ENCODE measurements at regions not wholly inside any gene's neighbourhood (a gene's known extent, or its start where the extent isn't known, plus 50 kb on each side); places are given as distances from the start of the nearest gene placed in this dataset.
"Not testable (repeated sequence)": the region's sequence is repeated elsewhere in the genome, so short reads cannot be mapped to it uniquely, and the experiment has no call there.

DNA sequence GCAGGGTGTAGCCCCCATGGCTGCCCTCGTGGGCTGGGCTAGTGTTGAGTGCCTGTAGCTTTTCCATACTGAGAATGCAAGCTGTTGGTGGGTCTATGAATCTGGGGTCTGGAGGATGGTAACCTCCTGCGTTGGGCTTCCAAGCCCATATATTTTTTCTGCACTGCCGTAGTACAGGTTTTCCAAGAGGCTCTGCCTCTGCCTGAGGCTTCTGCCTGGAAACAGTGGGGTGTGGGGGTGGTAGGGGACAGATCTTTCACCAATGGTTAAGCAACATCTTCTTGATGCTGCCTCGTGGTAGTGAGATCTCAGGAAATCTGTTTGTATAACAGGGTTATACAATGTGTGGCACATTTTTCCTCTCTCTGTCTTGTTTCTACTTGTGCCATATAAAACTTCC lies 189.0 kb upstream of the ZNF519 start:
- 64 to 73% methylated on average over 4 of the region's 4 CpGs for WGBS, 2 donors
- not testable (repeated sequence) for H3K36me3 ChIP-seq; H3K4me3 ChIP-seq; DNase-seq (ENCODE audit: low spot score in 2 of 2); H3K27ac ChIP-seq; H3K4me1 ChIP-seq; H3K27me3 ChIP-seq; H3K9me3 ChIP-seq

DNA sequence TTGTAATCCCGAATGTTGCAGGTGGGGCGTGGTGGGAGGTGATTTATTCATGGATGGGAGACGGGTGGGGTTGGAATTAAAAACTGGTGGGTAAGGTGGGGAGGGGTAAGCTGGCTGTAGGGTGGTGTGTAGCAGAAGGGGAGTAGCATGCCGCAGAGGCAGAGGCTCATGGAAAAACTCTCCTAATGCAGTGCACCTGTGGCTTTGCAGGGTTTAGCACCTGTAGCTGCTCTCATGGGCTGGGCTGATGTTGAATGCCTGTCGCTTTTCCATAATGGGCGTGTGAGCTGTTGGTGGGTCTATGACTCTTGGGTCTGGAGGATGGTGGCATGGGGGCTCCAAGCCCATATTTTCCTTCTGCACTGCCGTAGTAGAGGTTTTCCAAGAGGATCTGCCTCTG lies 169.0 kb upstream of the ZNF519 start:
- not testable (repeated sequence) for H3K4me1 ChIP-seq; DNase-seq (ENCODE audit: low spot score in 2 of 2); H3K36me3 ChIP-seq; H3K4me3 ChIP-seq; H3K9me3 ChIP-seq; H3K27ac ChIP-seq; H3K27me3 ChIP-seq
- WGBS, 2 donors: 79 to 89% methylated on average over 7 of the region's 7 CpGs

DNA sequence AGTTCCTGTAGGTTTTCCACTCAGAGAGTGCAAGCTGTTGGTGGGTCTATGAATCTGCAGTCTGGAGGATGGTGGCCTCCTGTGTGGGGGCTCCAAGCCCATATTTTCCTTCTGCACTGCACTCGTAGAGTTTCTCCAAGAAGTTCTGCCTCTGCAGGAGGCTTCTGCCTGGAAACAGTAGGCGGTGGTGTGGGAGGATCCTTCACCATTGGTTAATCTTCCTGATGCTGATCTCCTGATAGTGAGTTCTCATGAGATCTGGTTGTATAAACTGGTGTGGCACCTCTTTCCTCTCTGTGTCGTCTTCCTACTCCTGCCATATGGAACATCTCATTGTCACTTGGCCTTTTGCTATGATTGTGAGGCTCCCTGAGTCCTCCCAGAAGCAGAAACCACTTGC lies 162.8 kb upstream of the ZNF519 start:
- 38 to 64% methylated on average over 1 to 3 of the region's 3 CpGs for WGBS, 2 donors
- DNase-seq (ENCODE audit: low spot score in 2 of 2); H3K27ac ChIP-seq: not testable (repeated sequence)

DNA sequence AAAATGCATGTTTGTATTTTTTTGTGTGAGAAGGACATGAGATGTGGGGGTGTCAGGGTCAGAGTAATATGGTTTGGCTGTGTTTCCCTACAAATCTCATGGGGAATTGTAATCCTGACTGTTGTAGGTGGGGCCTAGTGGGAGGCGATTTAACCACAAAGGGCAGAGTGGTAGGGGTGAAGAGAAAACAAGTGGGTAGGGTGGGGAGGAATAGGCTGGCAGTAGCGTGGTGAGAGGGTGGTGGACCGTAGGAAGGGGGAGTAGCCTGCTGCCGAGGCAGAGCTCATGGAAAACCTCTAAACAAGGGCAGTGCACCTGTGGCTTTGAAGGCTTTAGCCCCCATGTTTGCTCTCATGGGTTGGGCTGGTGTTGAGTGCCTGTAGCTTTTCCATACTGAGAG lies 152.8 kb upstream of the ZNF519 start:
- Histone ChIP-seq H3K27me3 (no peaks in the 10 kb centered on the region), H3K36me3 (no peaks in the 10 kb centered on the region), H3K4me1 (no peaks in the 10 kb centered on the region), H3K9me3 (no peaks in the 10 kb centered on the region), H3K27ac (no peak overlapping the region), H3K4me3 (no peak overlapping the region)
- no peak for DNase-seq (ENCODE audit: low spot score in 2 of 2)
- no peak for TF ChIP-seq POLR2A (IDR thresholded peaks at IDR 0.05)
- TF ChIP-seq, protein P1, sequence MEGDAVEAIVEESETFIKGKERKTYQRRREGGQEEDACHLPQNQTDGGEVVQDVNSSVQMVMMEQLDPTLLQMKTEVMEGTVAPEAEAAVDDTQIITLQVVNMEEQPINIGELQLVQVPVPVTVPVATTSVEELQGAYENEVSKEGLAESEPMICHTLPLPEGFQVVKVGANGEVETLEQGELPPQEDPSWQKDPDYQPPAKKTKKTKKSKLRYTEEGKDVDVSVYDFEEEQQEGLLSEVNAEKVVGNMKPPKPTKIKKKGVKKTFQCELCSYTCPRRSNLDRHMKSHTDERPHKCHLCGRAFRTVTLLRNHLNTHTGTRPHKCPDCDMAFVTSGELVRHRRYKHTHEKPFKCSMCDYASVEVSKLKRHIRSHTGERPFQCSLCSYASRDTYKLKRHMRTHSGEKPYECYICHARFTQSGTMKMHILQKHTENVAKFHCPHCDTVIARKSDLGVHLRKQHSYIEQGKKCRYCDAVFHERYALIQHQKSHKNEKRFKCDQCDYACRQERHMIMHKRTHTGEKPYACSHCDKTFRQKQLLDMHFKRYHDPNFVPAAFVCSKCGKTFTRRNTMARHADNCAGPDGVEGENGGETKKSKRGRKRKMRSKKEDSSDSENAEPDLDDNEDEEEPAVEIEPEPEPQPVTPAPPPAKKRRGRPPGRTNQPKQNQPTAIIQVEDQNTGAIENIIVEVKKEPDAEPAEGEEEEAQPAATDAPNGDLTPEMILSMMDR (IDR thresholded peaks at IDR 0.05): no peak
- TF ChIP-seq EP300 (IDR thresholded peaks at IDR 0.05): no peak
- WGBS, 2 donors: 65 to 67% methylated on average over 4 of the region's 4 CpGs

More for the DNA sequence above, 162.8 kb upstream of the ZNF519 start:
- not testable (repeated sequence) for H3K36me3 ChIP-seq, H3K27me3 ChIP-seq, H3K9me3 ChIP-seq, H3K4me1 ChIP-seq, H3K4me3 ChIP-seq

DNA sequence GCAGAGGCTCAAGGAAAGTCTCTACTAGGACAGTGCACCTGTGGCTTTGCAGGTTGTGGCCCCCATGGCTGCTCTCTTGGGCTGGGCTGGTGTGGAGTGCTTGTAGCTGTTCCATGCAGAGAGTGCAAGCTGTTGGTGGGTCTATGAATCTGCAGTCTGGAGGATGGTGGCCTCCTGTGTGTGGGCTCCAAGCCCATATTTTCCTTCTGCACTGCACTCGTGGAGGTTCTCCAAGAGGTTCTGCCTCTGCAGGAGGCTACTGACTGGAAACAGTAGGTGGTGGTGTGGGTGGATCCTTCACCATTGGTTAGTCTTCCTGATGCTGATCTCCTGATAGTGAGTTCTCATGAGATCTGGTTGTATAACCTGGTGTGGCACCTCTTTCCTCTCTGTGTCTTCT lies 143.2 kb upstream of the ZNF519 start:
- H3K4me1 ChIP-seq; H3K9me3 ChIP-seq; DNase-seq (ENCODE audit: low spot score in 2 of 2); H3K27me3 ChIP-seq; H3K27ac ChIP-seq; H3K36me3 ChIP-seq; H3K4me3 ChIP-seq: not testable (repeated sequence)
- WGBS, 2 donors: 53 to 88% methylated on average over 1 of the region's 1 CpG

DNA sequence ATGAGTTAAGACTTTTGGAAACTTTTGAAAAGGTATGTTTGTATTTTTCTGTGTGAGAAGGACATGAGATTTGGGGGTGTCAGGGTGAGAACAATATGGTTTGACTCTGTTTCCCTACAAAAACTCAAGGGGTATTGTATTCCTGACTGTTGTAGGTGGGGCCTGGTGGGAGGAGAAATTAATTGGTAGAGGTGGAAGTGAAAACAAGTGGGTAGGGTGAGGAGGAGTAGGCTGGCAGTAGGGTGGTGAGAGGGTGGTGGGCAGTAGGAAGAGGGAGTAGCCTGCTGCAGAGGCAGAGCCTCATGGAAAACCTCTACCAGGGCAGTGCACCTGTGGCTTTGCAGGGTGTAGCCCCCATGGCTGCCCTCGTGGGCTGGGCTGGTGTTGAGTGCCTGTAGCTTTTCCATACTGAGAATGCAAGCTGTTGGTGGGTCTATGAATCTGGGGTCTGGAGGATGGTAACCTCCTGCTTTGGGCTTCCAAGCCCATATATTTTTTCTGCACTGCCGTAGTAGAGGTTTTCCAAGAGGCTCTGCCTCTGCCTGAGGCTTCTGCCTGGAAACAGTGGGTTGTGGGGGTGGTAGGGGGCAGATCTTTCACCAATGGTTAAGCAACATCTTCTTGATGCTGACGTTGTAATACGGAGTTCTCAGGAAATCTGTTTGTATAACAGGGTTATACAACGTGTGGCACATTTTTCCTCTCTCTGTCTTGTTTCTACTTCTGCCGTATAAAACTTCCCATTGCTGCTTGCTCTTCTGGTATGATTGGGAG lies 133.6 kb upstream of the ZNF519 start:
- H3K9me3 ChIP-seq; H3K4me3 ChIP-seq; H3K27me3 ChIP-seq; DNase-seq (ENCODE audit: low spot score in 2 of 2); H3K4me1 ChIP-seq; H3K27ac ChIP-seq; H3K36me3 ChIP-seq: not testable (repeated sequence)
- 67 to 69% methylated on average over 6 of the region's 6 CpGs for WGBS, 2 donors

DNA sequence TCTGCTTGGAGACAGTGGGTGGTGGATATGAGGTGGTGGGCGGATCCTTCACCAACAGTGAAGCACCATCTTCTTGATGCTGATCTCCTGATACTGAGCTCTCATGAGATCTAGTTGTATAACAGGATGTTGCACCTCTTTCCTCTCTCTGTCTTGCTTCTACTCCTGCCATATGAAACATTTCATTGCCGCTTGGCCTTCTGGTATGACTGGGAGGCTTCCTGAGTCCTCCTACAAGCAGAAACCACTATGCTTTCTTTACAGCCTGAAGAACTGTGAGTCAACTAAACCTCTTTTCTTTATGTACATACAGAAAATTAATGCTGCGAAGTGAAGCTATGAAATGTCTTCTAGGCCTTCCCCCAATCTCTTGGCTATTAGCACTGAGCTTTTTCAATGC lies 130.6 kb upstream of the ZNF519 start:
- H3K9me3 ChIP-seq; H3K36me3 ChIP-seq; H3K4me3 ChIP-seq; H3K27ac ChIP-seq; H3K4me1 ChIP-seq; H3K27me3 ChIP-seq; DNase-seq (ENCODE audit: low spot score in 2 of 2): not testable (repeated sequence)
- 83 to 96% methylated on average over 3 of the region's 3 CpGs for WGBS, 2 donors

DNA sequence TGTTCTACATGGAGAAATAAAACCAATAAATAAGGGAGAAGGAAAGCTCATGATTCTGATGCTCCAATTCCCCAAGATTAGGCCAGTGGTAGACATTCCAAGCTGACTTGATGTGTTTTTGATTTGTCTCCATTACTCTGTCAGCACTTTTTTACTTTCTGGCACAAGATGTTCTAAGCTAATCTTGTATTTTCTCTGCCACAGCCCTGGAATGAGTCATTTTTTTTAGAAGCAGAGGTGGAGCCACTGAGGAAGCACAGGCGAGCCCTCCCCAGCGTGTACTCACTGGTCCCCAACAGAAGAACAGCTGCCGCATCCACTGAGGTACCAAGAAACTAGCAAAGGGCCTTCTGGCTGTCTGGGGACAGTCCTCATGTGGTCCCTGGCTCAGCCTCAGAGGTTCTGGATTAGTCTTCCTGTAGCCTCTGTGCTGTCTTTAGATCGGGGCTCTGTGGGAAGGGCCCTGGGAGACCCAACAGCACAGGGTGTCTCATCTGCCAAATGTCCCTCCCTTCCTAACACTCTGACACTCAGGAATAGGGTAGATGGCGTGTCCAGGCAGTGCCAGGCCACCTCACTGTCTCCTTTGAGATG lies 117.9 kb upstream of the ZNF519 start:
- H3K27me3 ChIP-seq; H3K4me1 ChIP-seq; DNase-seq (ENCODE audit: low spot score in 2 of 2); H3K9me3 ChIP-seq; H3K4me3 ChIP-seq; H3K27ac ChIP-seq; H3K36me3 ChIP-seq: not testable (repeated sequence)
- 65 to 80% methylated on average over 4 to 5 of the region's 5 CpGs for WGBS, 2 donors

DNA sequence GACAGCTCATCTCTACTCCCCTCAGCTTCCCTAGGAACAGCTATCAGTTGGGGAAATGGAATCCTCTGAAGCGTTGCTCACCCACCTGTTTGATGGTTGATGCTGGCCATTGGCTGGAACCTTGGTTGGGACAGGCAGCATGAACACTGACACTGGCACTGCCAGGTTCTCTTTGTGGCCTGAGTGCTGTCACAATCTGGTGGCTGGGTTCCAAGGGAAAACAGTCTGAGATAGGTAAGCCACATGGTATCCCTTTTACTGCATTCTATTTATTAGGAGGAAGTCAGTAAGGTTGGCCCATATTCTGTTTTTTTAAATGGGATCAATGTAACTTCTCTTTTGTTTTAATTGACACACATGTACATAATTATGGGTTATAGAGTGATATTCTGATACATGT lies 107.0 kb upstream of the ZNF519 start:
- H3K27ac ChIP-seq; H3K27me3 ChIP-seq; H3K4me1 ChIP-seq; H3K9me3 ChIP-seq; DNase-seq (ENCODE audit: low spot score in 2 of 2); H3K4me3 ChIP-seq; H3K36me3 ChIP-seq: not testable (repeated sequence)
- 77 to 87% methylated on average over 1 of the region's 1 CpG for WGBS, 2 donors

DNA sequence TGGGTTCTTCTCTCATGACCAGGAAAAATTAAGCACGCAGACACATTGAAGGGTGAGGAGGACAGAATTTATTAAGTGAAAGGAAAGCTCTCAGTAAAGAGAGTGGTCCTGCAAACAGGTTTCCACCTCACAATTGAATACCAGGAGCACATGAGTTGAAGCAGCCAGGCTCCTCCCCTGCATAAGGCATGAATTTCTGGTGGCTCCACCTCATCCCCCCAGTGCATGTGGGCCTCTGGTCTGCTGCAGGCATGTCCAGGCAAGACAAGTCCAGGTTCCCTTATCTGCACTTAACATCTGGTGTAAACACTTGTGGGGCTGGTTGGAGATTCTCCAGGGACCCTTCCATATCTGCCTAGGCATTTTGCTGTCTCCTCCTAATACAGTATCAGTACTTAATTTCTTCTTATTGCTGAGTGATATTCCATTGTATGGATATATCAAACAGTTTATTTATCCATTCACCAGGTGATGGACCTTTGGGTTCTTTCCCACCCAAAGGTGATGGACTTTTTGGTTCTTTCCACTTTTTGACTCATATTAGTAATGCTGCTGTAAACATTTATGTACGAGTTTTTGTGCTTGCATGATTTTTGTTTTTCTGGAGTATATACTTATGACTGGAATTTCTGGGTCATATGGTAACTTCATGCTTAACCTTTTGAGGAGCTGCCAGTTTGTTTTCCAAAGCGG lies 104.3 kb upstream of the ZNF519 start:
- H3K9me3 ChIP-seq; H3K36me3 ChIP-seq; H3K4me3 ChIP-seq; H3K27ac ChIP-seq; H3K27me3 ChIP-seq; H3K4me1 ChIP-seq; DNase-seq (ENCODE audit: low spot score in 2 of 2): not testable (repeated sequence)
- WGBS, 2 donors: 81 to 86% methylated on average over 2 to 3 of the region's 3 CpGs

DNA sequence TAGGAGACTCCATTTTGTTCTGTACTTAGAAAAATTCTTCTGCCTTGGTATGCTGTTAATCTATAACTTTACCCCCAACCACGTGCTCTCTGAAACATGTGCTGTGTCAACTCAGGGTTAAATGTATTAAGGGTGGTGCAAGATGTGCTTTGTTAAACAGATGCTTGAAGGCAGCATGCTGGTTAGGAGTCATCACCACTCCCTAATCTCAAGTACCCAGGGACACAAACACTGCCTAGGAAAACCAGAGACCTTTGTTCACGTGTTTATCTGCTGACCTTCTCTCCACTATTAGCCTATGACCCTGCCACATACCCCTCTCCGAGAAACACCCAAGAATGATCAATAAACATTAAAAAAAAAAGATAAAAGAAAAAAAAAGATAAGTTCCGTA lies 93.0 kb upstream of the ZNF519 start:
- not testable (repeated sequence) for H3K4me3 ChIP-seq; H3K4me1 ChIP-seq; H3K27me3 ChIP-seq; DNase-seq (ENCODE audit: low spot score in 2 of 2); H3K36me3 ChIP-seq; H3K27ac ChIP-seq
- WGBS, 2 donors: 64 to 71% methylated on average over 4 of the region's 4 CpGs
- peaks cover 0 to 19% (median 0%) of the 10 kb centered on the region in 4 donors for H3K9me3 ChIP-seq

DNA sequence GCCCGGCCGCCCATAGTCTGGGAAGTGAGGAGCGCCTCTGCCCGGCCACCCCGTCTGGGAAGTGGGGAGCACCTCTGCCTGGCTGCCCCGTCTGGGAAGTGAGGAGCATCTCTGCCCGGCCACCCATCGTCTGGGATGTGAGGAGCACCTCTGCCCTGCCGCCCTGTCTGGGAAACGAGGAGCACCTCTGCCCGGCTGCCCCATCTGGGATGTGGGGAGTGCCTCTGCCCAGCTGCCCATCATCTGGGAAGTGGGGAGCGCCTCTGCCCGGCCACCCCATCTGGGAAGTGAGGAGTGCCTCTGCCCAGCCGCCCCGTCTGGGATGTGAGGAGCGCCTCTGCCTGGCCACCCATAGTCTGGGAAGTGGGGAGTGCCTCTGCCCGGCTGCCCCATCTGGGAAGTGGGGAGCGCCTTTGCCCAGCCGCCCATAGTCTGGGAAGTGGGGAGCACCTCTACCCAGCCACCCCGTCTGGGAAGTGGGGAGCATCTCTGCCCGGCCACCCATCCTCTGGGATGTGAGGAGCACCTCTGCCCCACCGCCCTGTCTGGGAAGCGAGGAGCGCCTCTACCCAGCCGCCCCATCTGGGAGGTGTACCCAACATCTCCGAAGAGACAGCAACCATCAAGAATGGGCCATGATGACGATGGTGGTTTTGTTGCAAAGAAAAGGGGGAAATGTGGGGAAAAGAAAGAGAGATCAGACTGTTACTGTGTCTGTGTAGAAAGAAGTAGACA lies 92.5 kb upstream of the ZNF519 start:
- H3K4me1 ChIP-seq; H3K27ac ChIP-seq; H3K27me3 ChIP-seq; H3K4me3 ChIP-seq; DNase-seq (ENCODE audit: low spot score in 2 of 2); H3K36me3 ChIP-seq: not testable (repeated sequence)
- peaks cover 0 to 19% (median 0%) of the 10 kb centered on the region in 4 donors for H3K9me3 ChIP-seq
- 93 to 98% methylated on average over 13 to 16 of the region's 27 CpGs for WGBS, 2 donors

All from tibial nerve (tissue), 4 donors.